ENCODE measurements at regions not wholly inside any gene's neighbourhood (a gene's known extent, or its start where the extent isn't known, plus 50 kb on each side); places are given as distances from the start of the nearest gene placed in this dataset.

- H3K27me3 ChIP-seq = no peaks in the 10 kb centered on the region
- DNase-seq (no peak), ATAC-seq (no peak)
- no peak overlapping the region for H3K4me3 ChIP-seq
- H3K4me1 ChIP-seq = no peaks in the 10 kb centered on the region
- no peaks in the 10 kb centered on the region for H3K36me3 ChIP-seq
- no peak overlapping the region for H3K27ac ChIP-seq
- intact Hi-C loops (cut with DNase I) = no loop called here
- no peaks in the 10 kb centered on the region for H3K9me3 ChIP-seq
- TF ChIP-seq, protein P1, sequence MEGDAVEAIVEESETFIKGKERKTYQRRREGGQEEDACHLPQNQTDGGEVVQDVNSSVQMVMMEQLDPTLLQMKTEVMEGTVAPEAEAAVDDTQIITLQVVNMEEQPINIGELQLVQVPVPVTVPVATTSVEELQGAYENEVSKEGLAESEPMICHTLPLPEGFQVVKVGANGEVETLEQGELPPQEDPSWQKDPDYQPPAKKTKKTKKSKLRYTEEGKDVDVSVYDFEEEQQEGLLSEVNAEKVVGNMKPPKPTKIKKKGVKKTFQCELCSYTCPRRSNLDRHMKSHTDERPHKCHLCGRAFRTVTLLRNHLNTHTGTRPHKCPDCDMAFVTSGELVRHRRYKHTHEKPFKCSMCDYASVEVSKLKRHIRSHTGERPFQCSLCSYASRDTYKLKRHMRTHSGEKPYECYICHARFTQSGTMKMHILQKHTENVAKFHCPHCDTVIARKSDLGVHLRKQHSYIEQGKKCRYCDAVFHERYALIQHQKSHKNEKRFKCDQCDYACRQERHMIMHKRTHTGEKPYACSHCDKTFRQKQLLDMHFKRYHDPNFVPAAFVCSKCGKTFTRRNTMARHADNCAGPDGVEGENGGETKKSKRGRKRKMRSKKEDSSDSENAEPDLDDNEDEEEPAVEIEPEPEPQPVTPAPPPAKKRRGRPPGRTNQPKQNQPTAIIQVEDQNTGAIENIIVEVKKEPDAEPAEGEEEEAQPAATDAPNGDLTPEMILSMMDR (IDR thresholded peaks at IDR 0.05) = no peak
Measured at GRCh38 chr2:145609951-145610350, 1090.0 kb upstream of the ZEB2 start.

DNA sequence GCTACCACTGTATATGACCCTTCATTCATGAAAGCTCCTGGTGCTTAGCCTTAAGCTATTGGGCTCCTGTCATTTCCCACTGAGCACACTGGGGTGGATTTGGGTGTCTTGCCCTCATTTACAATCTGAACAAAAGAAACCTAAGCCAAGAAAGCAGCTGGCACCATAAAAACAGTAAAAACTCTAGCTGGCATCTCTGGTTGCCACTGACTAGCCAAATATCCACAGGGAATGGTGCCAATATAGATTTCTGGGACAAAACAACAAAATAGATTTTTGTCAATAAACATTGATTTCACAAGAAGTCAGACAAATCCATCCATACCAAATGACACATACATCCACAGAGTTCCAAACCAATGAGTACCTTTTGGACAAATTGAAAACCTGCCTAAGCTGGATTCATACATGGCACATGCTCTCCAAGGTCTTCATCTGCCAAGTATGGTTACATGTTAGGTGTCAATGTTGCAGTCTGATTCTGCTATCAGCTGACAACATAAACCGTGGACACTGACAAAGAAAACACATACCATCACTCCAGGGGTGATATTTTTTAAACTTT, 1081.5 kb upstream of the ZEB2 start:
- DNase-seq (no peak), ATAC-seq (no peak)
- Histone ChIP-seq H3K4me1 (no peaks in the 10 kb centered on the region), H3K27me3 (no peaks in the 10 kb centered on the region), H3K9me3 (no peaks in the 10 kb centered on the region), H3K4me3 (no peak overlapping the region), H3K27ac (no peak overlapping the region), H3K36me3 (no peaks in the 10 kb centered on the region)
- TF ChIP-seq, protein P1 (IDR thresholded peaks at IDR 0.05) = no peak
- intact Hi-C loops (cut with DNase I) = no loop called here

GRCh38 chr2:145600811-145601210, 1080.9 kb upstream of the ZEB2 start:
- H3K36me3 ChIP-seq = no peaks in the 10 kb centered on the region
- DNase-seq = no peak
- TF ChIP-seq, protein P1 (IDR thresholded peaks at IDR 0.05) = no peak
- H3K4me3 ChIP-seq = no peak overlapping the region
- H3K9me3 ChIP-seq = no peaks in the 10 kb centered on the region
- intact Hi-C loops (cut with DNase I) = no loop called here
- H3K4me1 ChIP-seq = no peaks in the 10 kb centered on the region
- H3K27me3 ChIP-seq = no peaks in the 10 kb centered on the region
- no peak overlapping the region for H3K27ac ChIP-seq
- no peak for ATAC-seq

GRCh38 chr2:145599756-145600155, 1079.8 kb upstream of the ZEB2 start:
- Histone ChIP-seq H3K4me1 (no peaks in the 10 kb centered on the region), H3K27me3 (no peaks in the 10 kb centered on the region), H3K4me3 (no peak overlapping the region), H3K9me3 (no peaks in the 10 kb centered on the region), H3K27ac (no peak overlapping the region), H3K36me3 (no peaks in the 10 kb centered on the region)
- DNase-seq = no peak
- no peak for ATAC-seq
- intact Hi-C loops (cut with DNase I) = no loop called here
- TF ChIP-seq, protein P1 (IDR thresholded peaks at IDR 0.05) = no peak

DNA sequence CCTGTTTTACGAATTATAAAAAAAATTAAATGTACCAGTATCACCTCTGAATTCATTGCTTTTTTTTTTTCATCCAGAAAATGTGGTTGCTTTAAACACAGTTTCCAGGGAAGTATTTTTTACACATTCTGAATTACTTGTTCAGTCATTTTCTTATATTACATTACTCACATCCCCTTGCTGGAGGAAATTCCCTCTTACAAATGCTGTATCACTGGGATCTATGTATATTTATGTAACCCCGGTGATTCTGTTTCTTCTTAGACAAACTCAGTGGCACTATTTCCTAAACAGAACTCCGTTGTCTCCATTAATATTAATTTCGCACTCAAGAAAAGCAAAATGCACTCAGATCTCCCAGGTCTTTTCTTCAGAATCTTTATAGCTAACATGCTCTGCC, 1078.5 kb upstream of the ZEB2 start:
- no peak for ATAC-seq
- no peak overlapping the region for H3K27ac ChIP-seq
- no peaks in the 10 kb centered on the region for H3K4me1 ChIP-seq
- intact Hi-C loops (cut with DNase I) = no loop called here
- TF ChIP-seq, protein P1 (IDR thresholded peaks at IDR 0.05) = no peak
- H3K27me3 ChIP-seq = no peaks in the 10 kb centered on the region
- H3K36me3 ChIP-seq = no peaks in the 10 kb centered on the region
- H3K9me3 ChIP-seq = no peaks in the 10 kb centered on the region
- no peak overlapping the region for H3K4me3 ChIP-seq
- no peak for DNase-seq

DNA sequence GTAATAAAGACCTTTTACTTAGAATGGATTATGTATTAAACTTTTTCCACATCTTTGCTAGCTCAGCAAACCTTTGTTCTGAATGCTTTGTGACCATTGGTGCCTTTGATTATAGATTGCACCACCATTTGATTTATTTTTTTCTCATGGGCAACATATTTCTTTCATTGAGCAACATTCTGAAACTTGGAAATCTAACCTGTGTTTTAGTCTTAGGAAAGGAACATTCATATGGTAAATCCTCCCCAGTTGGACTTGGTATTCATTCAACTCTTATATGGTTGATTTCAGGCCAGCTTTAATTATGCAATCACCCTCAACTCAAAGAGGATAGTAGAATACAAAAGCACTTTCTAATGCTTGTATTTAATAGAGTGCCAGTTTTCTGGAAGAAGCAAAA, 1077.9 kb upstream of the ZEB2 start:
- no peak overlapping the region for H3K27ac ChIP-seq
- TF ChIP-seq, protein P1 (IDR thresholded peaks at IDR 0.05) = no peak
- no peaks in the 10 kb centered on the region for H3K27me3 ChIP-seq
- ATAC-seq (no peak), DNase-seq (no peak)
- no peak overlapping the region for H3K4me3 ChIP-seq
- no peaks in the 10 kb centered on the region for H3K9me3 ChIP-seq
- intact Hi-C loops (cut with DNase I) = no loop called here
- no peaks in the 10 kb centered on the region for H3K4me1 ChIP-seq
- no peaks in the 10 kb centered on the region for H3K36me3 ChIP-seq
